OCI-LY3 (cell line): ENCODE measurements at regions not wholly inside any gene's neighbourhood (a gene's known extent, or its start where the extent isn't known, plus 50 kb on each side); places are given as distances from the start of the nearest gene placed in this dataset.

Experiments used
- CTCF ChIP-seq: fragments of 200-600, 300-600 bp; sonication (generic); IDR thresholded peaks from 2 replicates; pipeline ENCODE4 v1.5.1; 2014; ENCODE audit warnings: antibody characterized with exemption, low read length, low read depth
- EZH2phosphoT487 ChIP-seq: fragments of 200-600 bp; shearing (Covaris generic); IDR thresholded peaks from 2 replicates; pipeline ENCODE4 v1.6.1; 2018; ENCODE audit warnings: antibody characterized with exemption, mixed run types, low read depth

DNA sequence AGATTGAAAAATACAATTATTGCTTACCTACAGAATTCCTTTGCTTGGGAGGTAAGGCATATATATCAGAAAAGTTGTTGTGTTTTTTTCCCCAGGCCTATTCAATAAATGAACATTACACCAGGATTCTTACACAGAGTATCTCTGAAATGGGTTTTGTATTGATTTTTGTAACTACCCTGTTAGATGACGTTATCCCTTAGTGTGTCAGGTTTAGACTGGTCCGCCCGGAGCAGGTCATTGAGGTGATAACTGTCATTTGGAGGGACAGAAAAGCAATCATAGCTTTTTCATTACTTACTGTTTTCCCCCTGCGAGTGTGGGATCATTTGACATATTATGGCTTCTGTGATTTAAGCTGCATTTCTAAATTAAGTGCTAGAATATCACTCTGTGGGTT, 715.2 kb upstream of the ADAMTS16 start:
- TF ChIP-seq CTCF (no peak), EZH2phosphoT487 (no peak)
